ENCODE measurements at regions not wholly inside any gene's neighbourhood (a gene's known extent, or its start where the extent isn't known, plus 50 kb on each side); places are given as distances from the start of the nearest gene placed in this dataset.

DNA sequence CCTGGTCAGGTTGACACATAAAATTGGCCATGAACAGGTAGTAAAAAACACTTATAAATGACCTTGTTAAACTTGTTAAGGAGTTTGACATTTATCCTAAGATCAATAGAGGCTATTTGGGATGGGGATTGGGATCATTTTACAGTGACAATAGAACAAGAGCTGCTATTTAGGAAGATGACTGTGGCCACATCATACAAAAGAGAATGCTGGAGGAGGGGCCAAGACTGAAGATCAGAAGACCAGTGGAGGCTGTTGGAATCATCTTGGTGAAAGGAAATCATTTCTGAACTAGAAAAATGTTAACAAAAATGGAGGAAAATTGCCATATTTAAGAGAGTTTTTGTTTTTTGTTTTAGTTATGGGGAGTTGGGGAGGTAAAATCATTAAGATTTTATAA lies 304.8 kb upstream of the TLE4 start:
- no peak for DNase-seq (ENCODE audit: low read depth)
- no peak overlapping the region for H3K4me3 ChIP-seq (replicated peaks; ENCODE audit: low read depth, low read length)
- TF ChIP-seq, protein P1, sequence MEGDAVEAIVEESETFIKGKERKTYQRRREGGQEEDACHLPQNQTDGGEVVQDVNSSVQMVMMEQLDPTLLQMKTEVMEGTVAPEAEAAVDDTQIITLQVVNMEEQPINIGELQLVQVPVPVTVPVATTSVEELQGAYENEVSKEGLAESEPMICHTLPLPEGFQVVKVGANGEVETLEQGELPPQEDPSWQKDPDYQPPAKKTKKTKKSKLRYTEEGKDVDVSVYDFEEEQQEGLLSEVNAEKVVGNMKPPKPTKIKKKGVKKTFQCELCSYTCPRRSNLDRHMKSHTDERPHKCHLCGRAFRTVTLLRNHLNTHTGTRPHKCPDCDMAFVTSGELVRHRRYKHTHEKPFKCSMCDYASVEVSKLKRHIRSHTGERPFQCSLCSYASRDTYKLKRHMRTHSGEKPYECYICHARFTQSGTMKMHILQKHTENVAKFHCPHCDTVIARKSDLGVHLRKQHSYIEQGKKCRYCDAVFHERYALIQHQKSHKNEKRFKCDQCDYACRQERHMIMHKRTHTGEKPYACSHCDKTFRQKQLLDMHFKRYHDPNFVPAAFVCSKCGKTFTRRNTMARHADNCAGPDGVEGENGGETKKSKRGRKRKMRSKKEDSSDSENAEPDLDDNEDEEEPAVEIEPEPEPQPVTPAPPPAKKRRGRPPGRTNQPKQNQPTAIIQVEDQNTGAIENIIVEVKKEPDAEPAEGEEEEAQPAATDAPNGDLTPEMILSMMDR (IDR thresholded peaks at IDR 0.05; ENCODE audit: low read length, missing control alignments) = no peak

DNA sequence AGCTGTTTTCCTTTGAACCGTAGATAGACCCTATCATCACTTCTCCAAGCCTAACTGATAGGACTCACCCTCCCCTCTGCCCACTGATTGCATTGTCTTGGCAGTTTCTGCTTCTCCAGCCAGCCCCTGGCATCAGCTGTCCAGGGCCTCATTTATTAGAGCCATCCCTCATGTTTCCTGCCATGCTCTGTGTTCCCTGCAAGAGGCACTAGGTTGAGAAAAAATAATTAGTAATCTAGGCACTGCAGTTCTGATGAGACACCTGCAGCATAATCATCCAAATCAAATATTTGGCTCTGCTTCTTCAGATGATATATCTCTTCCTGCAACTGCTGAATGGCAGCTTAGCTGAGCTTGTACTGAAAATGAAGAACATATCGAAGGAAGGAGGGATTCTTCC lies 303.0 kb upstream of the TLE4 start:
- DNase-seq (ENCODE audit: low read depth) = no peak
- TF ChIP-seq, protein P1 (IDR thresholded peaks at IDR 0.05; ENCODE audit: low read length, missing control alignments) = no peak
- H3K4me3 ChIP-seq (replicated peaks; ENCODE audit: low read depth, low read length) = no peak overlapping the region

DNA sequence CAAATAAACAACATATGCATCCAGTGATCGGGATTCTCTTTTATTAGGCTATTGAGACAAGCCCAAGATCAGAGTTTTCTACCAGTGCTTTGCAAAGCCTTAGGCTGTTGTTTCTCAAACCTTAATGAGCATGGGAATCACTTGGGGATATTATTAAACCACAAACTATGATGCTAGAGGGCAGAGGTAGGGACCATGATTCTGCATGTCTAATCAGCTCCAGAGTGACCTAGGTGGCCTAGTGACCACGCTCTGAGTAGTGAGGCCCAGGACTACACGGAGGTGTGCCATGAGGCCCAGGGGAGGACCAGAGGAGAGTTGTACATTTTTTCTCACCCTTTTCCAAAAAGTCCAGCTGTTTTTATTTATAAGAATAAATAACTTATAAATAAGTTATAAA lies 298.5 kb upstream of the TLE4 start:
- TF ChIP-seq, protein P1 (IDR thresholded peaks at IDR 0.05; ENCODE audit: low read length, missing control alignments) = no peak
- no peak for DNase-seq (ENCODE audit: low read depth)
- no peak overlapping the region for H3K4me3 ChIP-seq (replicated peaks; ENCODE audit: low read depth, low read length)

DNA sequence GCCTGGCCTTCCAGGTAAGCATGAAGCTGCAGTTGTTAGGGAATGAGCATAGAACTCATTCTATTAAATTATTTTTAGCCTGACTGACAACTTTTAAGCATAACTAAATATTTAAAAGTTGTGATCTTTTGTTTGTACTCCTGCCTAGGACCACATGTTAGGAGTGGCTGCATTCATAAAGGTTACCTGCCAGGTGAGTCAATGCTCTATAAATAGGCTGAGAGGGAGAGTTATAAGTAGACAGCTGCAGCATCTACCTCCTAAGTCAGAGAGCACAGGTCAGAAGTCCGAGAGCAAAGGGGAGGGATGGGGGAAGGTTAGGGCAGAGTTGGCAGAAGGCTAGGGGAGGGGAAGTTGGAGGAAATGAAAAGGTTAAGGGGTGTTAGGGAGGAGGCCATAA lies 292.4 kb upstream of the TLE4 start:
- DNase-seq (ENCODE audit: low read depth) = no peak
- no peak overlapping the region for H3K4me3 ChIP-seq (replicated peaks; ENCODE audit: low read depth, low read length)
- TF ChIP-seq, protein P1 (IDR thresholded peaks at IDR 0.05; ENCODE audit: low read length, missing control alignments) = no peak

DNA sequence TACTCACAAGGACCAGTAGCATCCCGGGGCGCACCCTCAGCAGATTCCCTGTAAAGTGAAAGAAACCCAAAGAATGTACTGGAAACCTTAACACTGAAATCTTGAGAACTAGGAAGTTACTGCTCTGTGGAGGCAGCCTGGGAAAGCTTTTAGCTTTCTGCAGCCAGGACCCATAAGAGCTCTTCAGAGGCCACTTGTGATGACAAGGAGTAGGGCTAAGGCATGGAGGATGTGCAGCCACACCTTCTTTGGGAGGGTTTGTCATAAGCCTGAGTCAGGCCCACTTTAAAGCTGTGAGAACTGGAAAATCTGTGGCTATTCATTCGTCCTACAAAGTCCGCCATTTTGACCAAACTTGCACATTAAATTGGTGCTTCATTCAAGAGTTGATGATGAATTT lies 291.1 kb upstream of the TLE4 start:
- DNase-seq (ENCODE audit: low read depth) = no peak
- no peak overlapping the region for H3K4me3 ChIP-seq (replicated peaks; ENCODE audit: low read depth, low read length)
- TF ChIP-seq, protein P1 (IDR thresholded peaks at IDR 0.05; ENCODE audit: low read length, missing control alignments) = no peak

DNA sequence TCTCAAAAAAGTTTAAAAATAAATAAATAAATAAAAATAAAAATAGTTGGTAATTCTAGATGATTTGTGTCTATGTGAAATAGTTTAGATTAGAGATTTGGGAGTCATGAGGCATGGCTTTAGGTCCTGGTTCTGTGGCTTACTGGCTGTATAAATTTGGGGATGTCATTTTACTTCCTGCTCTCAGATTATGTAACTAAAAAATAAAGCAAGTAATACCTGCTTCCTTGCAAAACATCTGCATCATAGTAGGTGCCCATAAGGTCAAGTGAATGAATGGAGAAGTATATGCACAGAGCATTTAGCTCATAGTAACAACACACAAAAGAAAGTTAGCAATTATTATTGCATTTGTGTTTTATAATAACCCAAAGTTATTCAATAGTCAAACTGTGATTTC lies 287.7 kb upstream of the TLE4 start:
- no peak overlapping the region for H3K4me3 ChIP-seq (replicated peaks; ENCODE audit: low read depth, low read length)
- DNase-seq (ENCODE audit: low read depth) = no peak
- TF ChIP-seq, protein P1 (IDR thresholded peaks at IDR 0.05; ENCODE audit: low read length, missing control alignments) = no peak

DNA sequence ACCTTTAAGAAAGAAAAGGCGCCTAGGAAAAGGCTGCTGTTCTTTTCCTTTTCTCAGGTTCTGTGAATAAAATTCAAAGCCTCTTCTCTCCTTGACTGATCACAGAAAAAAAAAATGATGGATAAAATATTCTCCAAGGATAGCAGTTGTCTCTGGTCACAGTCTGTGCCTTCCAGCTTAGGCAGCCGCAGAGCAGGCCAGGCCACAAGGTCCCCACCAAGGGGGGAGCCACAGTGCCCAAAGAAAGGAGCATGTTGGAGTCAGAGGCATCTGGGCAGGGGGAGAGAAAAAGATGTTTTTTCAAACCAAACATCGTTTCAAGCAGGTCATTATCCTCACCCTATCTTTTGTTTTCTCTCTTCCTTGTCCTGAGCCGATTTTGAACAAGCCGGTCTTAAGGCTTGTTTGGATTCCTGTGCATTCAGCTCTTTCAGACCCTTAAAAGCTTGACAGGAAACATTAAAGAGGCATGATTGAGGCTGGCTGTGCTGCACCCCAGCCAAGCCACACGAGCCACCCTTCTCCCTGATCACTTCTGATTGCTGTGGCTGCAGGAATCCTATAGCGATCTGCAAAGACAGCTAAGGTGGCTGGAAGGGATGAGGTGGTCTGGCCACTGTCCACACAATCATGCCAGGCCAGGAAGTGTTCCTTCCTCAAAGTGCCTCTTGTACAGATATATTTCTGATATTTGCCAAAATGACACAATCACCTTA lies 284.6 kb upstream of the TLE4 start:
- no peak overlapping the region for H3K4me3 ChIP-seq (replicated peaks; ENCODE audit: low read depth, low read length)
- TF ChIP-seq, protein P1 (IDR thresholded peaks at IDR 0.05; ENCODE audit: low read length, missing control alignments) = no peak
- DNase-seq (ENCODE audit: low read depth) = no peak

Data from fibroblast of pulmonary artery (primary cell).